Midbrain (tissue), 1 donor: ENCODE measurements at regions not wholly inside any gene's neighbourhood (a gene's known extent, or its start where the extent isn't known, plus 50 kb on each side); places are given as distances from the start of the nearest gene placed in this dataset.
"Not testable (repeated sequence)": the region's sequence is repeated elsewhere in the genome, so short reads cannot be mapped to it uniquely, and the experiment has no call there.

ENCODE experiments used
- DNase-seq: peaks from one replicate; lab custom pipeline; 2025; lab: John Stamatoyannopoulos, UW

DNA sequence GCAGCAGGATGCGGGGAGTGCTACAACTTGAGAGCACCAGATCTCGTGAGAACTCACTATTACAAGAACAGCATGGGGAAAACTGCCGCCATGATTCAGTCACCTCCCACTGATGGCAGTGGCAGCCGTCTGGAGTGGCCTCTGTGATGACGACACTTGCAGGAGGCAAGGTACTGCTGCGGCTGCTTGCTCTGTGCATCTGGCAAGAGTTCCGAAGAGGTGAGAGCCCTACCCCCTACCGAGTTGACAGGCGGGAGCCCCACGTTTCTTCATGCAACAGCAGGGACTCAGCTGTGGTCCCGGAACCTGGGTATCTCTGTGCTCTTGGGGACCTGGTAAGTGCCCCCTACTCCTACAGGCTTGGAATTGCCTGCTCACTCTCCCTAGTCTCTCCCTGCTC, 1672.7 kb upstream of the TMEFF2 start:
- no peak for DNase-seq

DNA sequence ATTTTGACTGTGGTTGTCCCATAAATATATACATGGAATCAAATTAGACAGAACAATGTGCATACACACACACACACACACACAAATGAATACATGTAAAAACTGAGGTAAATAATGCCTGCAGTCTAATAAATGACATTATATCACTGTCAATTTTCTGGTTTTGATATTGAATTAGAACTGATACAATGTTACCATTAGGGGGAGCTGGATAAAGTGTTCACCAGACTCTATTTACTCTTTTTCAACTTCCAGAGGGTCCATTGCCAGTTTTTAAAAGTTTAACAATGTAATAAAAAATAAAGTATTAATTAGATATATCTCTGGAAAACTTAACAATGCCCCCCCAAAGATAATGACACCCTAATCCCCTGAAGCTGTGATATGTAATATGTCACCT, 1666.8 kb upstream of the TMEFF2 start:
- DNase-seq, result no peak

DNA sequence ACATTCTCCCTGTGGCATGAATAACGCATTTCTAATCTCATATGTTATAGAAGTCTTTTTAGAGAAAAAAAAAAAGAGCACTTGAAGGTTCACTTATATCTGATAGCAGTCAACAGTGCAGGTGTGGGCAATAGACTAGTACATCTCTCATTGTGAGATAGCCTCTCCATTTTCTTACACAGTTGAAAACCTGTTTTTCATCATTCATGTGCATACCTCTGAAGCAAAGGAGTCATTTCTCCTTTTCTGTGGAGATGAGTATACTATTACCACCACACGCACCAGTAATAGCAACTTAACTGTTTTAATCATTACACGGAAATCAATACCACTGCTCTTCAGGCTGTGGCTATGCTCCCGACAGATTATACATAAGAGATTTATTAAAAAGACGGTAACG, 1653.3 kb upstream of the TMEFF2 start:
- DNase-seq, result no peak

DNA sequence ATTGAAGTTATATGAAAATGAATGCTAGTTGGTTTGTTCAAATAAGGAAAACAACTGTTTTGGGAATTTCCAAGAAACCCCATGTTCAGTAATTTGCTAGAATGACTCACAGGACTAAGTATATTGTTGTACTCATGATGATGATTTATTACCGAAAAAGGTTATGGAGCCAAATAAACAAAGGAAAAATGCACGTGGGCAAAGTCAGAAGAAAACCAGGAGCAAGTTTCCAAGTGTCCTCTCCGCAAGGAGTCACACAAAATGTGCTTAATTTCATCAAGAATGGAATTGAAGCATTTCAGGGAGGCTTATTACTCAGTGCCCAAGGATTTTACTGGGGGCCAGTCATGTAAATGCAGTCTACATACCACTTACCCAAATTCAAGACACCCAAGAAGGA, 1652.4 kb upstream of the TMEFF2 start:
- DNase-seq, result no peak

DNA sequence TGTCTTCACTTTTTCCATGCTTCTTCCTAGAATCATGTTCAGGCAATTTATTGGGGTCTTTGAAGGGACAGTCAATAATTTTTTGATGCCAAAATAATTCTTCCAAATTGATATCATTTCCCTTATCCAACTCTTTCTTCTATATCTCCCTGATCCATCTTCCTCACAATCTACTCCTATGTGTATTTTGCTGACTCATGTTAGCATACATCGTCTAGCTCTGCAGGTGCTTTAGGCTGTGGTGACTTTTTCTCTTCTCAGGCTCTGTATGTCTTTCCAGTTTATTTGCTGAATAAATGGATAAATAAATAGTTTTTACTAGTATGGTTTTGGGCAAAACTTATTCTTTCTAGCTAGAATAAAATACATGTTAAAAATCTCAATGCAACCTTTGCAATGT, 1650.9 kb upstream of the TMEFF2 start:
- DNase-seq, result no peak

DNA sequence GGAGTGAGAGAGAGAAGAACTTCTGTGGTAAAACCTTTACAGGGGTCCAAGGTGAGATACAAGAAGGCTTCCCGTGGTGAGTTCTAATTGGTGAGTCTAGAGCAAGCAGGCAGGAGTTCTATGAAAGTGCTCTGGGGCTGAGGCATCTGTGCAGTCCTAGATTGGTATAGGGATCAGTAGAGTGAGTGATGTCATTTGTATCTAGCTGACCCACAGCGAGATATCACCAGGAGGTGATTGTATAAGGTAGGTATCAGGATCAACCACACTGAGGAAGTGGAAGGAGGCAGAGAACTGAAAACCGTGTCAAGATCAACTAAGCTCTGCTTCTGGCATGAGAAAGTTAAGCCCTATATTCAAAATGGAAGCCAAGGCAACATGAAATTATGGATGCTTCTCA, 1648.9 kb upstream of the TMEFF2 start:
- no peak for DNase-seq

DNA sequence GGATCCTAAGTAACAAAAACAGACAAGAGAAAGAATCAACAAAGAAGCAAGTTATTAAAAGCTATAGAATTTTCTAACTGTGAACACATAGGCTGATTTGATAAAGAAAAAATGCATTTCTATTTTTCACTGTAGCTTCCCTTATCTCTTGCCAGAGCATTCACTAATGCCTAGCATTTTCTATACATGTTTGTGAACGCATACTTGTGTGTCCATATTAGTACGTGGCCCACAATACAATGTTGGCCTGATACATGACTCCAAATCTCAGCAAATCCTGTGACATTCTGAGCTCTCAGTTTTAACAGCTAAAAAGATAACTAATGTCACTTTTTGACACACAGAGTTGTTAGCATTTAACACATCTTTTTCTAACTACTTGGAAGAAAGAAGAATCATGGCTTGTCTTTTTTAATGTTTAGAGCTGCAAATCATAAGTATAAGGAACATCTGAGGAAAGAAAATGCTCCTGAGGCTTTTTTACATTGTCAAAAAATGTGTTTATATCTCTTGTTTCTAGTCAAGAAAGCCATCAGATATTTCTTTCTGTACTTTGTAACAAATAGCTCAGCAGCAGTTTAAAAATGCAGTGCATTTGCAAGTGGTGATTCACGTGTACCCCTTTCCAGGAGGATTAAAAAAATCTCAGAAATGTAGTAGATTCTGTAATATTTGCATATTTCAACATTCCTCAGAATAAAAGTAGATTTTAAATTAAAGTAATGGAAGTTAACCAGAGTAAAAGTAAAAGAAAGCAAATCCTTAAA, 1646.8 kb upstream of the TMEFF2 start:
- no peak for DNase-seq

DNA sequence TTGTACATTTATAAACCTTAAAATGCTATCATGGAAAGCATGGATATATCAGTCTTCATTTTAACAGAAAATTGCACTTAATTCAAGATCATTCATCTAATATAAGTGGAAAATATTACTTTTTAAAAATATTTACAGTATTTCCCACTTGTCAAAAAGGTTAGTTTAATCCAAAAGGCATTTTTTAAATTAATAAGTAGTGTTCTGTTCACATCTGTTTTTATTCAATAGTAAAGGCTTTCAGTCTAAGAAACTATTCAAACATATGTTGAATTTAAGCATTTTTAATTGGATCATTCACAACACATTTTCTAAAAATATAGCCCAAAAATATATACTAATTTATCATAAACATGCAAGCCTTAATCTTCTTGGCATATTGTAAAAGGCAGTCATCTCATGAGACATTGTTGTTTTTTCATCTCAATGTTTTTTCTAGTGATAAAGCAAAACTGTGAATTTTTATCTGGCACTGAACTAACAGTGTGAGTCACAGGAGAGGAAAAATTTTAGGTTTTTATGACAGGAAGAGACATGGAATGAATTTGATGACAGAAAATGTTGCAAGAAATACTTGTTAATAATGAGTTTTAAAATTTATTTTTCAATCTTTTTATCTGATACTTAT, 1642.5 kb upstream of the TMEFF2 start:
- DNase-seq, result no peak

DNA sequence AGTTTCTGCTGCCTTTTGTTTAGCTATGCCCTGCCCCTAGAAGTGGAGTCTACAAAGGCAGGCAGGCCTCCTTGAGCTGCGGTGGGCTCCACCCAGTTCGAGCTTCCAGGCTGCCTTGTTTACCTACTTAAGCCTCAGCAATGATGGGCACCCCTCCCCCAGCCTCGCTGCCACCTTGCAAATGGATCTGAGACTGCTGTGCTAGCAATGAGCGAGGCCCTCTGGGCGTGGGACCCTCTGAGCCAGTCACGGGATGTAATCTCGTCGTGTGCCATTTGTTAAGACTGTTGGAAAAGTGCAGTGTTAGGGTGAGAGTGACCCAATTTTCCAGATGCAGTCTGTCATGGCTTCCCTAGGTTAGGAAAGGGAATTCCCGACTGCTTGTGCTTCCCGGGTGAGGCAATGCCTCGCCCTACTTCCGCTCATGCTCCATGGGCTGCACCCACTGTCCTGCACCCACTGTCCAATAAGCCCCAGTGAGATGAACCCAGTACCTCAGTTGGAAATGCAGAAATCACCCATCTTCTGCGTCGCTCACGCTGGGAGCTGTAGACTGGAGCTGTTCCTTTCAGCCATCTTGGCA, 1641.8 kb upstream of the TMEFF2 start:
- not testable (repeated sequence) for DNase-seq

DNA sequence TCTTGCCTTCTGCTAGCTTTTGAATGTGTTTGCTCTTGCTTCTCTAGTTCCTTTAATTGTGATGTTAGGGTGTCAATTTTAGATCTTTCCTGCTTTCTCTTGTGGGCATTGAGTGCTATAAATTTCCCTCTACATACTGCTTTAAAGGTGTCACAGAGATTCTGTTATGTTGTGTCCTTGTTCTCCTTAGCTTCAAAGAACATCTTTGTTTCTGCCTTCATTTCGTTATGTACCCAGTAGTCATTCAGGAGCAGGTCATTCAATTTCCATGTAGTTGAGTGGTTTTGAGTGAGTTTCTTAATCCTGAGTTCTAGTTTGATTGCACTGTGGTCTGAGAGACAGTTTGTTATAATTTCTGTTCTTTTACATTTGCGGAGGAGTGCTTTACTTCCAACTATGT, 1639.2 kb upstream of the TMEFF2 start:
- DNase-seq, result not testable (repeated sequence)

DNA sequence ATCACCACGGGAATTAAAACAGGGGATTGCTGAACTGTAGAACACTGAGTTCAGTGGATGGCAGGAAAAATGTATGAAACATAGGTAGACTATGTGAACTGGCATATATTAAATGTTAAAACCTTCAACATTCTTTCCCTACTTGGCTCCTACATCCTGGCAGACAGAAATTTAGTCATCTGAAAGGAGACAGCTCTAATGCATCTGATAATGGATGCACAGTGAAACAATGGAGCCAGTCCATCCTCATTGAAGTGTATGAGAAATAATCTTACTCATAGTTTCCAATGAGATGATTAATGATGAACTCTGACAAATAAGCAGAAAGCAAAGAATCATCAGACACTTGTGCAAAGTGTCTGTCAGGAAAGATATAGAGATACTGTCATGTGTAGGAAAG, 1629.7 kb upstream of the TMEFF2 start:
- DNase-seq, result no peak

DNA sequence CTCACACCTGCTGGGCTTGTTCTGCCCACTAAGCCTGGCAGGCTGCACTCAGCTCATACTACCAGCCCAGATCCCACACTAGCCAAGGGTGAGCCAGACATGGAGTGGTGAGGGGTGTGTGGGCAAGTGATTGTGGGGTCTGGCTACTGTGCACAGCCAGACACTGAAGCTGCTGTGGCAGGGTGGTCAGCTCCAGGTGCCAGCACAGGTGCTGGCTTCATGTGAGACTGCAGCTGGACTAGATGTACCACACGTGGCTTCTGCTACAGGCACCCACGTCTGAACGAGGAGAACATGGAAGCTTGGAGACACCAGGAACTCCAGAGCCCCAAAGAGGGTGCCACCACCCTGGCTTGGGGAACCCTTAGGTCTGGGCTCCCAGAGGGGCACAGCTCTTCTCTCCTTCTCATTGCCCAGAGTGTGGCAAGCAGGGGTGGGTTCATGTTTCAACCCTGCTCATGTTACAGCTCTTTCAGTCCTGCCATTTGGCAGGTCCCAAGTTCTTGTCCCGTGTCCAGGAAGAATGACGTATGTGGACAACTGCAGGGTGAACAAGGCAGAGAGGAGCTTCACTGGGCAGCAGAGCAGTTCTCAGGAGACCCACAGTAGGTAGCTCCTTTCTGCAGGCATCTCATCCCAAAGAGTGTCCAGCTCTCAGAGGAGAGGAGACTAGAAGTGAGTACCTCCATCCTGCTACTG, 1624.2 kb upstream of the TMEFF2 start:
- DNase-seq, result no peak

DNA sequence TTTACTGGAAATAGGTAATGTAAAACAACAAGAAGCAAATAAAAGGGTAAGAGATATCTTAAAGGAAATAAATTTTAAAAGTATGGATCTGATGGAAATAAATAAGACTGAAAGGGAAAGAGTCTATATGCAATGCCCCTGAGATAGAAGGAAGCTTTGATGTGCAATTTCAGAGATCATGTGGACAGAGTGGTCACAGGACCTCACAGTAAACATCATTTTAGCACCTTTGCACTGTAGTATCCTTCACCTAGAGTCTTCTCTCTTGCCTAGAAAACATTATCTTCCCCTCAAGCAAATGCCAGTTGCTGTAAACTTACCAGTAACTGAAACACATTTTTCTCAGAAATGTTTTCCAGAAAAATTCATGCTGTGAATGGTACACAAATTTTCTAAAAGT, 1621.3 kb upstream of the TMEFF2 start:
- no peak for DNase-seq

DNA sequence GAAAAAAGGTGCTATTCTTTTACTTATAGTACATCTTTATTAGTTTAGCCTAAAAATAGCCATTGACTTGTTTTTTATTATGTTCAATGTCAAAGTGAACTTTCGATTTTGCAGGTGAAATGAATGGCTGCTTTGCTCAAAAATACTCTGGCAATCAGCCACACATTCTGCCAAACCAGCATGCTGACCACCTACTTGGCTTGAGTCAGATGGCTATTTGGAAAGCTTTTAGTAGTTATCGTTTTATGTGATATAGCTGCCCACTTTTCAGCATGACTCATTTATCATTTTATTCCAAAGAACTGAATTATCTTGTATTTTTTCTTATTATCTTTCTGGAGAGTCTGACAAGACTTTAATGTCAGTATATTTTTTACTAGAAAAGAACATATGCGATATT, 1615.8 kb upstream of the TMEFF2 start:
- DNase-seq, result no peak

DNA sequence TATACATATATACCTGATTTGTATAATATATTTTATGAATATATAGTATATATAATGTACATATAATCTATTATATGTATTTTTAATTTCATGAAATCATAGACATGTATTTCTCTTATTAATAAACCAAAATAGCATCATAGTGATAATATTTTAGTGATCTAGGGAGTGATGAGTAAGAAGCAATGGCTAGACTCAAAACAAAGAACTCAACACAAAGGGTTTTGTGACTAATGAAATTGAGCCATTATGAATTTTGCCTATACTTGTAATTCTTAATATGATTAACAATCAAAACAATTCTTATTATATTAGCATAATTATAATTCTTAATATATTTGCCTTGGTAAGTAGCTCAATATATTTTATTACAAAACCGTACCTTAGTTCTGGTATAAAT, 1614.1 kb upstream of the TMEFF2 start:
- DNase-seq, result no peak

DNA sequence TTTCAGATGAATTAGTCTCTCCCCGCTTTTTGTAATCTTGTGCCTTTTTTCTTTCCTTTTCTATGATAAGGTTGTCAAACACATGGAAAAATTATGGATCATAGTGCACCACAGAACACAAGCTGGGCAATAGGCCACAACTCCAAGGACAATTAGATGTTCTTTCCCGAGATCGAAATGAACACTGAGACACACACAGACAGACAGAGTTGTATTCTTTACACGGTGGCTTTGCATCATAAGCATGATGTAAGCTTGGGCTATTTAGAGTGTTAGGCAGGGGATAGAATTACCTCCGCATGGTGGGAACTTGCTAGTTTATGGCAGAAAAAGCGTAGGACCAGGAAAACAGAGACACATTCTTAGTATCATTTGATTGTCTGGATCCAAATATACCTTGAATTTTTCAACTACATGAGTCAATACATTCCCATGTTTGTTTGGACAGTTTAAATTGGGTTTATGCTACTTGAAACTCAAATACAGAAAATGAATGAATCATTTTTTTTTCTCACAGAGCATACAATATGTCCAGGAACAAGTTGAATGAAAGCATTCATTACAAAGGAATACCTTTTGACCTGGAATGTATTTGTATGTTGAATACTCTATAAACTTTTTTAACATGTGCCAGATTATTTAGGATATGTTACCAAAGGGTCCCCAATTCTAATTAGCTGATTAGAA, 1611.5 kb upstream of the TMEFF2 start:
- peak; percentile 1 for DNase-seq

DNA sequence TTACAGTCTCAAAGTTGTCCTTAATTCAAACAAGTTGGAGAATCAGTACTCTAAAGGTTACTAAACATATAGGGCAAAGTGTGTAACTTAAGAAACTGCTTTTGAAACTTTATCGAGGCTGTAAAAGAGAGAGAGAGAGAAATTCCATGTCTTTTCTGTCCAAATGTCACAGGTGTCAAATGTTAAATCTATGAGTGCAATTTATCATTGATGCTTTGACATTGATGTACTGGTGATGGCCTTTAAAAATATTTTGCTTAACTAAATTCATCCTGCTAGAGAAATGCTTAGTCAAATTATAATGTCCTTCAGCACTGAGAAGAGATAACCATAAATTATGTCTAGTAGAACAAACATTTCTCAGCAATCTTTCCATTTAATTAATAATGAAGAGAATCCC, 1602.1 kb upstream of the TMEFF2 start:
- DNase-seq, result no peak

DNA sequence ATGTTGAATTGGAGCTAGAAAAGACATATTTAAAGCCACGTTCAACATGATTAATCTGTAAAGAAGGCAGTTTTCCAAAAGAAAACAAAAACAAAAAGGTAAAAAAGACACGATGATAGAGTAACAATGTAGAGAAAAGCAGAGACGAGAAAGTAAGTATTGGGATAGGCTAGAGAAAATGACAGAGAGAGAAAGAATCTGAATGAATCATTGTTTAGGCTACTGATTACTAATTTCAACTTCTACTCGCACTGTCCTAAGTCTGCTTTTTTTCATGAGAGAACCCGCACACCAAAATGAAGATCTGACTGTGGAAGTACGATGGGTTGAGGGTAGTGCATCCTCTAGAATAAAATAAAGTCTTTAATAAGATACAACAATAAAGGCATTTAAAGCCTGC, 1599.2 kb upstream of the TMEFF2 start:
- DNase-seq, result no peak

DNA sequence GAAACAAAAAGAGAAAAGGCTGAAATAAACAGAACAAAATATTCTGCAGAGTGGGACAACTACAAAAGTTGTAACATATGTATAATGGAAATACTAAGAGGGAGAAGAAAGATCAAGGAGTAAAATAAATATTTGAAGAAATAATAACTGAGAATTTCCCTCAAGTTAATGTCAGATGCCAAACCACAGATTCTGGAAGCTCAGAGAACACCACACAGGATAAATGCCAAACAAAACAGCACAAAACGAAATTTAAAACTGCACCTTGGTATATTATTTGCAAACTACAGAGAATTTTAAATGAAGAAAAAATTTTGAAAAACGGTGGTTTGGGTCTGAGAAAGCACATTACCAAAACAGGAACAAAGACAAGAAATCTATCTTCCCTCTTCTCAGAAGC, 1588.9 kb upstream of the TMEFF2 start:
- DNase-seq, result no peak

DNA sequence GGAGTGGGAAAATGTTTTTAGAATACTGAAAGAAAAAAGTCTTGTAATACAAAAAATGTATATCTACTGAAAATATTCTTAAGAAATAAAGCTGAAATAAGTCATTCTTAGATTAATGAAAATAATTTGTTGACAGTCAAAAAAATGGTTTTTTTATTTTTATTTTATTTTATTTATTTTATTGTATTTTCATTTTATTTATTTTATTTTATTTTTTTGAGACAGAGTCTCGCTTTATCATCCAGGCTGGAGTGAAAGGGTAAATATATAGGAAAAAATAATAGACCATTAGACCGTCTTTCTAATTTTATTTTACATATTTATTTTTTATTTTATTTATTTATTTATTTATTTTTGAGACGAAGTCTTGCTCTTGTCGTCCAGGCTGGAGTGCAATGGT, 1583.6 kb upstream of the TMEFF2 start:
- DNase-seq, result no peak

DNA sequence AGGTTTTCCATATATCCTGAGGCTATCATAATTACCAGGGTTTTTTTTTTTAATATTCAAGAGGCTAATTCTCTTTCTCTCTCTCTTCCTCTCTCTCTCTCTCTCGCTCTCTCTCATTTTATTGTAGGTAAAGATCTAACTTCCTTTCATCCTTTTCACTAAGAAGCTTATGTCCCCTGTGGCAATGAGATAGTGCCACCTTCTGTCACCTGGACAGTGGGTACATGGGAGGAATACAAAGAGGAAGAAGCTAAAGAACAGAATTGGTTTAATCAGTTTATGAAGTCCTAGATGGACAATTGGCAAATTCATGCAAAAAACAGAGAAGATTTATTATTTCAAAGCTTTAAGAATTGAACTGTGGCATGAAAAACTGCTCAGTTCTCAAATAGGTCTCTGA, 1582.3 kb upstream of the TMEFF2 start:
- no peak for DNase-seq

DNA sequence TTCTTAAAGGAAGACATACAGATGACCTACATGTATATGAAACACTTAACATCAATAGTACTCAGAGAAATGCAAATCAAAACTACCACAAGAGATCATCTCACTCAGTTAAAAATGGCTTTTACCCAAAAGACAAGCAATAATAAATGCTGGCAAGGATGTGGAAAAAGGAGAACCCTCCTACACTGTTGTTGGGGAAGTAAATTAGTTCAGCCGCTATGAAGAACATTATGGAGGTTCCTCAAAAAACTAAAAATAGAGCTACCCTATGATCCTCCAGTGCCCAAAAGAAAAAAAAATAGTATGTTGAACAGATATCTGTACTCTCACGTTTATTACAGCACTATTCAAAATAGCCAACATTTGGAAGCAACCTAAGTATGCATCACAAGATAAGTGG, 1579.4 kb upstream of the TMEFF2 start:
- DNase-seq, result no peak
